A549 (cell line): ENCODE measurements at regions not wholly inside any gene's neighbourhood (a gene's known extent, or its start where the extent isn't known, plus 50 kb on each side); places are given as distances from the start of the nearest gene placed in this dataset.

Experiments used
- ATAC-seq, 2 experiments: fragments of 200-7000 bp in 1 of 2; fragments of >200 bp in 1 of 2; cut with Nextera tagmentation in 1 of 2; cut with Tn5 transposase in 1 of 2; 3 replicates each; pipeline versions ENCODE4 v1.8.0 to v1.9.1; 2018 to 2020; ENCODE audit warnings: mild to moderate bottlenecking in 1 of 2, moderate library complexity in 1 of 2
- CTCF ChIA-PET: fragments of 300-600 bp; sonication (Branson Sonifier 250); formaldehyde crosslinking; extraction: SDS; loops from one replicate; lab custom pipeline; 2021; ENCODE audit warnings: antibody characterized with exemption, inconsistent platforms; lab: Yijun Ruan, JAX
- POLR2A ChIA-PET: fragments of 350-600 bp; formaldehyde crosslinking; extraction: SDS; loops from one replicate; lab custom pipeline; 2021; ENCODE audit warnings: antibody characterized with exemption, inconsistent platforms; lab: Yijun Ruan, JAX
- DNase-seq, 2 experiments: peaks; one replicate each; pipeline versions ENCODE4 v3.0.0 to v3.0.0-alpha.2; 2011 to 2016; ENCODE audit warnings: low read depth in 1 of 2, low spot score in 1 of 2
- FAIRE-seq: peaks from 2 replicates; lab custom pipeline; 2011; peaks lifted over from hg19 to GRCh38; lab: Jason Lieb, UNC
- H3K27ac ChIP-seq, 2 experiments: fragments of >200 bp; sonication (Bioruptor Twin); formaldehyde crosslinking; 3 replicates each; pipeline ENCODE4 v1.5.1; 2016 to 2017
- H3K4me1 ChIP-seq: fragments of >200 bp; sonication (Bioruptor Twin); formaldehyde crosslinking; 3 replicates; pipeline ENCODE4 v1.6.1; 2016
- H3K4me2 ChIP-seq: fragments of >200 bp; sonication (Bioruptor Twin); formaldehyde crosslinking; 3 replicates; pipeline ENCODE4 v1.6.1; 2016
- H3K4me3 ChIP-seq: fragments of >200 bp; sonication (Bioruptor Twin); formaldehyde crosslinking; 3 replicates; pipeline ENCODE4 v1.5.1; 2016
- H3K9me3 ChIP-seq: fragments of >200 bp; sonication (Bioruptor Twin); formaldehyde crosslinking; 3 replicates; pipeline ENCODE4 v1.6.1; 2016
- CBX2 ChIP-seq: fragments of 200-600 bp; sonication (generic); IDR thresholded peaks from 2 replicates; pipeline ENCODE4 v1.6.1; 2016; ENCODE audit warnings: low read depth, mild to moderate bottlenecking, borderline replicate concordance
- CEBPB ChIP-seq, 2 experiments: fragments of >200 bp in 1 of 2; sonication (Bioruptor Twin) in 1 of 2; formaldehyde crosslinking in 1 of 2; IDR thresholded peaks; 2 replicates each; pipeline ENCODE4 v1.6.1; 2012 to 2016
- CHD4 ChIP-seq: fragments of 200-600 bp; sonication (generic); IDR thresholded peaks from 2 replicates; pipeline ENCODE4 v1.6.1; 2016; ENCODE audit warnings: antibody characterized with exemption, mild to moderate bottlenecking, borderline replicate concordance
- EHMT2 ChIP-seq: fragments of 200-600 bp; sonication (generic); IDR thresholded peaks from 2 replicates; pipeline ENCODE4 v1.6.1; 2016; ENCODE audit warnings: antibody characterized with exemption, low read depth, mild to moderate bottlenecking, moderate library complexity
- EP300 ChIP-seq, 2 experiments: fragments of >200 bp; sonication (Bioruptor Twin); formaldehyde crosslinking; IDR thresholded peaks; 2 replicates in 1 of 2; 3 replicates in 1 of 2; pipeline ENCODE4 v1.6.1; 2016 to 2017
- FOSL2 ChIP-seq, 2 experiments: fragments of 450-650 bp in 1 of 2; fragments of >200 bp in 1 of 2; sonication (Bioruptor Twin) in 1 of 2; formaldehyde crosslinking; IDR thresholded peaks; 2 replicates each; pipeline versions ENCODE4 v1.5.0 to v1.6.1; 2016 to 2020; ENCODE audit warnings: mild to moderate bottlenecking in 1 of 2, moderate library complexity in 1 of 2
- HOXB13 ChIP-seq: fragments of 250-450 bp; sonication (Bioruptor Pico); IDR thresholded peaks from 2 replicates; pipeline ENCODE4 v1.5.0; 2020; ENCODE audit warnings: low read depth, mild to moderate bottlenecking, moderate library complexity
- JUN ChIP-seq, 2 experiments: fragments of >200 bp; sonication (Bioruptor Twin); formaldehyde crosslinking; IDR thresholded peaks; 2 replicates in 1 of 2; 3 replicates in 1 of 2; pipeline ENCODE4 v1.6.1; 2016 to 2017
- MAFK ChIP-seq: fragments of 450-650 bp; IDR thresholded peaks from 2 replicates; pipeline ENCODE4 v1.6.1; 2014; ENCODE audit not compliant: partially characterized antibody
- MYC ChIP-seq: IDR thresholded peaks from 2 replicates; pipeline ENCODE4 v1.6.1; 2012; ENCODE audit warnings: mild to moderate bottlenecking, inconsistent platforms, low read length, improper control_type of control experiment, borderline replicate concordance
- PHF8 ChIP-seq: fragments of 200-600 bp; sonication (generic); IDR thresholded peaks from 2 replicates; pipeline ENCODE4 v1.6.1; 2016; ENCODE audit warnings: low read depth, mild to moderate bottlenecking, antibody characterized with exemption, moderate library complexity, borderline replicate concordance
- POLR2A ChIP-seq: IDR thresholded peaks from 2 replicates; pipeline ENCODE4 v1.6.1; 2012; ENCODE audit warnings: mild to moderate bottlenecking, low read length
- RAD21 ChIP-seq, 2 experiments: fragments of >200 bp in 1 of 2; sonication (Bioruptor Twin) in 1 of 2; formaldehyde crosslinking in 1 of 2; IDR thresholded peaks in 1 of 2; conservative IDR thresholded peaks in 1 of 2; 2 replicates in 1 of 2; 3 replicates in 1 of 2; pipeline ENCODE4 v1.6.1; 2012 to 2018; ENCODE audit warnings: inconsistent platforms in 1 of 2
- SREBF2 ChIP-seq: fragments of 450-650 bp; IDR thresholded peaks from 2 replicates; pipeline ENCODE4 v1.6.1; 2014; ENCODE audit warnings: mild to moderate bottlenecking, moderate library complexity
- TP53 ChIP-seq: fragments of 250-450 bp; sonication (Bioruptor Pico); IDR thresholded peaks from 2 replicates; pipeline ENCODE4 v1.5.0; 2021; ENCODE audit warnings: mild to moderate bottlenecking, moderate library complexity
- ZC3H11A ChIP-seq: fragments of 450-650 bp; IDR thresholded peaks from 2 replicates; pipeline ENCODE4 v1.6.1; 2014; ENCODE audit warnings: antibody characterized with exemption, mild to moderate bottlenecking
- ZFP36 ChIP-seq: fragments of 450-650 bp; IDR thresholded peaks from 2 replicates; pipeline ENCODE4 v1.6.1; 2014; ENCODE audit warnings: borderline replicate concordance; ENCODE audit not compliant: partially characterized antibody
- WGBS: methylation state at CpG from one replicate; pipeline ENCODE4 v1.1.6; 2017; ENCODE audit errors: missing lambda C conversion rate; 5-methylcytosine and 5-hydroxymethylcytosine counted together
- TF ChIP-seq, protein P1 (sequence below): fragments of 200-600 bp; sonication (generic); IDR thresholded peaks from 2 replicates; pipeline ENCODE4 v1.6.1; 2016; ENCODE audit warnings: antibody characterized with exemption, mild to moderate bottlenecking, moderate library complexity
- TF ChIP-seq, protein P2 (sequence below): fragments of 450-650 bp; IDR thresholded peaks from 2 replicates; pipeline ENCODE4 v1.6.1; 2014; ENCODE audit warnings: antibody characterized with exemption
- TF ChIP-seq, protein P3 (sequence below): fragments of 250-450 bp; sonication (Bioruptor Pico); IDR thresholded peaks from 2 replicates; pipeline ENCODE4 v1.5.0; 2020; ENCODE audit warnings: low read depth, mild to moderate bottlenecking, moderate library complexity
- TF ChIP-seq, protein P4 (sequence below): IDR thresholded peaks from 2 replicates; pipeline ENCODE4 v1.6.1; 2012; ENCODE audit warnings: low read depth, borderline replicate concordance

DNA sequence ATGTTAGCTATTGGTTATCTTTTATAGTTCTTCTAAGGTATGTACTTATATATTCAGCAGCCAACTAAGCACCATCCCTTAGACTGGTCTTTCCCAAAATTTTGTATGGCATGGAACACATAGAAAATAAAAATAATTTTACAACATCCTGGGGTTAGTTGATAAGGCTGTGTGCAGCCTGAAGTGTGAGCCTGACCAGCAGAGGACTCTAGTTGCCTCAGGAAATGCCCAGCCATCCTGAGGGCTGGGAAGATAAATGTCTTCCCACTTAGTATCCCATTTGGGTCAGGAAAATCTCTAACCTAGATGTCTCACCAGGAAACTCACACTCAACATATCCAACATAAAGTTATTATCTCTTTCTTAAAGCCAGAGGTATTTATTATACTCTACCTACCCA lies 251.4 kb upstream of the POF1B start:
- H3K27ac ChIP-seq, result no peak overlapping the region
- CTCF ChIA-PET, result no interaction called here
- POLR2A ChIA-PET, result no interaction called here
- no peaks in the 10 kb centered on the region for H3K9me3 ChIP-seq
- no peaks in the 10 kb centered on the region for H3K4me1 ChIP-seq
- ATAC-seq (no peak), DNase-seq (no peak), FAIRE-seq (no peak)
- H3K4me3 ChIP-seq, result no peak overlapping the region
- no peak overlapping the region for H3K4me2 ChIP-seq
- TF ChIP-seq CHD4, result no peak
- TF ChIP-seq, protein P1, sequence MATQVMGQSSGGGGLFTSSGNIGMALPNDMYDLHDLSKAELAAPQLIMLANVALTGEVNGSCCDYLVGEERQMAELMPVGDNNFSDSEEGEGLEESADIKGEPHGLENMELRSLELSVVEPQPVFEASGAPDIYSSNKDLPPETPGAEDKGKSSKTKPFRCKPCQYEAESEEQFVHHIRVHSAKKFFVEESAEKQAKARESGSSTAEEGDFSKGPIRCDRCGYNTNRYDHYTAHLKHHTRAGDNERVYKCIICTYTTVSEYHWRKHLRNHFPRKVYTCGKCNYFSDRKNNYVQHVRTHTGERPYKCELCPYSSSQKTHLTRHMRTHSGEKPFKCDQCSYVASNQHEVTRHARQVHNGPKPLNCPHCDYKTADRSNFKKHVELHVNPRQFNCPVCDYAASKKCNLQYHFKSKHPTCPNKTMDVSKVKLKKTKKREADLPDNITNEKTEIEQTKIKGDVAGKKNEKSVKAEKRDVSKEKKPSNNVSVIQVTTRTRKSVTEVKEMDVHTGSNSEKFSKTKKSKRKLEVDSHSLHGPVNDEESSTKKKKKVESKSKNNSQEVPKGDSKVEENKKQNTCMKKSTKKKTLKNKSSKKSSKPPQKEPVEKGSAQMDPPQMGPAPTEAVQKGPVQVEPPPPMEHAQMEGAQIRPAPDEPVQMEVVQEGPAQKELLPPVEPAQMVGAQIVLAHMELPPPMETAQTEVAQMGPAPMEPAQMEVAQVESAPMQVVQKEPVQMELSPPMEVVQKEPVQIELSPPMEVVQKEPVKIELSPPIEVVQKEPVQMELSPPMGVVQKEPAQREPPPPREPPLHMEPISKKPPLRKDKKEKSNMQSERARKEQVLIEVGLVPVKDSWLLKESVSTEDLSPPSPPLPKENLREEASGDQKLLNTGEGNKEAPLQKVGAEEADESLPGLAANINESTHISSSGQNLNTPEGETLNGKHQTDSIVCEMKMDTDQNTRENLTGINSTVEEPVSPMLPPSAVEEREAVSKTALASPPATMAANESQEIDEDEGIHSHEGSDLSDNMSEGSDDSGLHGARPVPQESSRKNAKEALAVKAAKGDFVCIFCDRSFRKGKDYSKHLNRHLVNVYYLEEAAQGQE, result no peak
- TF ChIP-seq EHMT2, result no peak
- TF ChIP-seq, protein P2, sequence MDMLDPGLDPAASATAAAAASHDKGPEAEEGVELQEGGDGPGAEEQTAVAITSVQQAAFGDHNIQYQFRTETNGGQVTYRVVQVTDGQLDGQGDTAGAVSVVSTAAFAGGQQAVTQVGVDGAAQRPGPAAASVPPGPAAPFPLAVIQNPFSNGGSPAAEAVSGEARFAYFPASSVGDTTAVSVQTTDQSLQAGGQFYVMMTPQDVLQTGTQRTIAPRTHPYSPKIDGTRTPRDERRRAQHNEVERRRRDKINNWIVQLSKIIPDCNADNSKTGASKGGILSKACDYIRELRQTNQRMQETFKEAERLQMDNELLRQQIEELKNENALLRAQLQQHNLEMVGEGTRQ, result no peak
- TF ChIP-seq TP53 (CRISPR knock-in tag), result no peak
- TF ChIP-seq MAFK, result no peak
- TF ChIP-seq ZFP36, result no peak
- TF ChIP-seq CBX2, result no peak
- TF ChIP-seq, protein P3, sequence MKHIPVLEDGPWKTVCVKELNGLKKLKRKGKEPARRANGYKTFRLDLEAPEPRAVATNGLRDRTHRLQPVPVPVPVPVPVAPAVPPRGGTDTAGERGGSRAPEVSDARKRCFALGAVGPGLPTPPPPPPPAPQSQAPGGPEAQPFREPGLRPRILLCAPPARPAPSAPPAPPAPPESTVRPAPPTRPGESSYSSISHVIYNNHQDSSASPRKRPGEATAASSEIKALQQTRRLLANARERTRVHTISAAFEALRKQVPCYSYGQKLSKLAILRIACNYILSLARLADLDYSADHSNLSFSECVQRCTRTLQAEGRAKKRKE, result no peak
- TF ChIP-seq ZC3H11A, result no peak
- TF ChIP-seq PHF8, result no peak
- no peak for TF ChIP-seq EP300 (IDR thresholded peaks at IDR 0.05)
- no peak for TF ChIP-seq FOSL2 (IDR thresholded peaks at IDR 0.05)
- no peak for TF ChIP-seq FOSL2 (CRISPR knock-in tag; IDR thresholded peaks at IDR 0.05)
- no peak for TF ChIP-seq POLR2A
- TF ChIP-seq, protein P4, sequence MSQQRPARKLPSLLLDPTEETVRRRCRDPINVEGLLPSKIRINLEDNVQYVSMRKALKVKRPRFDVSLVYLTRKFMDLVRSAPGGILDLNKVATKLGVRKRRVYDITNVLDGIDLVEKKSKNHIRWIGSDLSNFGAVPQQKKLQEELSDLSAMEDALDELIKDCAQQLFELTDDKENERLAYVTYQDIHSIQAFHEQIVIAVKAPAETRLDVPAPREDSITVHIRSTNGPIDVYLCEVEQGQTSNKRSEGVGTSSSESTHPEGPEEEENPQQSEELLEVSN, result no peak
- TF ChIP-seq CEBPB (IDR thresholded peaks at IDR 0.05), result no peak
- no peak for TF ChIP-seq HOXB13
- no peak for TF ChIP-seq MYC
- TF ChIP-seq SREBF2, result no peak

DNA sequence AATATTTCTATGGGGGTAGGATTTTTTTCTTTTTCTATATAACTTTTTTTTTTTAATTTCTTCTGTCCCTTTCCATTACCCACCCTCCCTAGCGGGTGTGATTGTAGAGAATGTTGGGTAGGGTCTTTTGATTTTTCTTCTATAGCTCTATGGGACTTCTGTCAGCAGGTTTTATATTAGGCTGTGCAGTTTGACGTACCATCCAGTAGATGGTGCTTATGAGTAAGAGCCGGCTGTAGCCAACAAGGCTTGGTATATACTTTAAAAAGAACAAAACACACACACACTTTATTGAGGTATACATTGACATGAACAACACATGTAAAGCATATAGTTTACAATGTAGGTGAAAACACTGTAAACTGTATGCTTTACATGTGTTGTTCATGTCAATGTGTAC lies 247.9 kb upstream of the POF1B start:
- POLR2A ChIA-PET, result no interaction called here
- Histone ChIP-seq H3K4me2 (no peak overlapping the region), H3K4me1 (no peaks in the 10 kb centered on the region), H3K4me3 (no peak overlapping the region), H3K27ac (no peak overlapping the region), H3K9me3 (no peaks in the 10 kb centered on the region)
- TF ChIP-seq RAD21 (conservative IDR thresholded peaks at IDR 0.05 in 1 of 2, IDR thresholded peaks at IDR 0.05 in 1 of 2) (peak in 1 of 2 experiments; percentile 32; a peak in 2 of 5 replicates), JUN (IDR thresholded peaks at IDR 0.05) (no peak)
- 0% methylated on average over 3 of the region's 3 CpGs for WGBS
- ATAC-seq, result no peak
- FAIRE-seq, result no peak
- peak in 1 of 2 experiments; percentile 9 for DNase-seq
- CTCF ChIA-PET, result interaction anchor here (0.7 kb wide), 1 partner anchor 13 kb away, joined by 3 read pairs; no protein-coding TSS in a partner anchor
